IMR-90 (cell line): ENCODE measurements at regions not wholly inside any gene's neighbourhood (a gene's known extent, or its start where the extent isn't known, plus 50 kb on each side); places are given as distances from the start of the nearest gene placed in this dataset.

ENCODE experiments used
- ATAC-seq: fragments of 200-7000 bp; cut with Tn5 transposase; 2 replicates; pipeline ENCODE4 v1.9.1; 2020; ENCODE audit warnings: low read depth, mild to moderate bottlenecking, moderate library complexity
- BruUV-seq: library from RNA; stranded (reverse); fragments of 400-500 nt; replicated peaks from 2 replicates; lab custom pipeline; 2021; lab: Mats Ljungman, UMichigan
- CTCF ChIA-PET: fragments of 300-600 bp; formaldehyde crosslinking; extraction: SDS; loops from one replicate; lab custom pipeline; 2021; ENCODE audit warnings: antibody characterized with exemption; lab: Yijun Ruan, JAX
- POLR2A ChIA-PET: fragments of 300-600 bp; sonication (Branson Sonifier 250); formaldehyde crosslinking; loops from one replicate; lab custom pipeline; 2022; ENCODE audit warnings: antibody characterized with exemption; ENCODE audit not compliant: unreplicated experiment; lab: Charles Lee
- DNase-seq: peaks from one replicate; pipeline ENCODE4 v3.0.0; 2013
- H2AFZ ChIP-seq: replicated peaks from 2 replicates; pipeline ENCODE3; 2013; ENCODE audit warnings: low read length, mild to moderate bottlenecking; ENCODE audit not compliant: poor library complexity
- H2AK5ac ChIP-seq: 2 replicates; pipeline ENCODE4 v1.6.1; 2013; ENCODE audit warnings: low read depth, low read length, inconsistent platforms
- H2AK9ac ChIP-seq: replicated peaks from 2 replicates; pipeline ENCODE3; 2013; ENCODE audit warnings: mild to moderate bottlenecking, low read depth, low read length, moderate library complexity; ENCODE audit not compliant: poor library complexity
- H2BK120ac ChIP-seq: 2 replicates; pipeline ENCODE4 v1.6.1; 2013; ENCODE audit warnings: low read depth, low read length, inconsistent platforms
- H2BK15ac ChIP-seq: 3 replicates; pipeline ENCODE4 v1.6.1; 2013; ENCODE audit warnings: low read depth, low read length, inconsistent platforms
- H2BK20ac ChIP-seq: 2 replicates; pipeline ENCODE4 v1.6.1; 2013; ENCODE audit warnings: low read depth, mild to moderate bottlenecking, inconsistent platforms, low read length, moderate library complexity
- H2BK5ac ChIP-seq: 2 replicates; pipeline ENCODE4 v1.6.1; 2013; ENCODE audit warnings: mild to moderate bottlenecking, low read depth, low read length, inconsistent platforms; ENCODE audit not compliant: poor library complexity, severe bottlenecking
- H3K14ac ChIP-seq: replicated peaks from 2 replicates; pipeline ENCODE4 v1.6.1; 2013; ENCODE audit warnings: low read depth, low read length, inconsistent platforms
- H3K18ac ChIP-seq: 2 replicates; pipeline ENCODE4 v1.6.1; 2013; ENCODE audit warnings: low read depth, low read length, control low read depth
- H3K23ac ChIP-seq: 2 replicates; pipeline ENCODE4 v1.6.1; 2013; ENCODE audit warnings: low read depth, low read length, inconsistent platforms
- H3K27ac ChIP-seq: 2 replicates; pipeline ENCODE4 v1.5.1; 2013; ENCODE audit warnings: mild to moderate bottlenecking, control low read depth, low read length; ENCODE audit not compliant: insufficient read depth
- H3K27me3 ChIP-seq: 2 replicates; pipeline ENCODE4 v1.6.1; 2013; ENCODE audit warnings: low read length; ENCODE audit not compliant: control insufficient read depth, insufficient read depth
- H3K36me3 ChIP-seq: 2 replicates; pipeline ENCODE4 v1.6.1; 2013; ENCODE audit warnings: low read length, mixed read lengths; ENCODE audit not compliant: control insufficient read depth, insufficient read depth
- H3K4ac ChIP-seq: 2 replicates; pipeline ENCODE4 v1.6.1; 2013; ENCODE audit warnings: low read depth, low read length, inconsistent platforms
- H3K4me1 ChIP-seq: 2 replicates; pipeline ENCODE4 v1.6.1; 2013; ENCODE audit warnings: low read length, mixed read lengths; ENCODE audit not compliant: control insufficient read depth, insufficient read depth
- H3K4me2 ChIP-seq: 2 replicates; pipeline ENCODE4 v1.6.1; 2013; ENCODE audit warnings: low read depth, mild to moderate bottlenecking, control low read depth, low read length, moderate library complexity
- H3K4me3 ChIP-seq: 2 replicates; pipeline ENCODE4 v1.5.1; 2013; ENCODE audit warnings: low read depth, mild to moderate bottlenecking, control low read depth, low read length, moderate library complexity; ENCODE audit not compliant: insufficient read depth
- H3K56ac ChIP-seq: 2 replicates; pipeline ENCODE4 v1.6.1; 2013; ENCODE audit warnings: low read length, inconsistent platforms; ENCODE audit not compliant: insufficient read depth; ENCODE audit errors: extremely low read depth
- H3K79me1 ChIP-seq, 2 experiments: 2 replicates each; pipeline ENCODE4 v1.6.1; 2013; ENCODE audit warnings: low read length in 2 of 2, inconsistent platforms in 1 of 2, low read depth in 1 of 2
- H3K9ac ChIP-seq: 2 replicates; pipeline ENCODE4 v1.6.1; 2013; ENCODE audit warnings: low read depth, low read length, control low read depth
- H3K9me1 ChIP-seq: 2 replicates; pipeline ENCODE4 v1.6.1; 2013; ENCODE audit warnings: low read length, inconsistent platforms; ENCODE audit not compliant: insufficient read depth
- H3K9me3 ChIP-seq: 2 replicates; pipeline ENCODE4 v1.6.1; 2013; ENCODE audit warnings: low read length; ENCODE audit not compliant: control insufficient read depth, insufficient read depth
- H4K20me1 ChIP-seq: 2 replicates; pipeline ENCODE4 v1.6.1; 2013; ENCODE audit warnings: low read length, inconsistent platforms; ENCODE audit not compliant: insufficient read depth
- H4K5ac ChIP-seq: 2 replicates; pipeline ENCODE4 v1.6.1; 2013; ENCODE audit warnings: mild to moderate bottlenecking, low read depth, low read length, control low read depth
- H4K8ac ChIP-seq, 2 experiments: 2 replicates each; pipeline ENCODE4 v1.6.1; 2013; ENCODE audit warnings: low read depth in 2 of 2, low read length in 2 of 2, control low read depth in 1 of 2, inconsistent platforms in 1 of 2
- H4K91ac ChIP-seq: 2 replicates; pipeline ENCODE4 v1.6.1; 2013; ENCODE audit warnings: low read depth, low read length, inconsistent platforms; ENCODE audit not compliant: insufficient read depth
- BHLHE40 ChIP-seq: fragments of 150-350 bp; IDR thresholded peaks from 2 replicates; pipeline ENCODE4 v1.6.1; 2016; ENCODE audit warnings: mild to moderate bottlenecking, low read depth, low read length
- CEBPB ChIP-seq: IDR thresholded peaks from 2 replicates; pipeline ENCODE4 v1.6.1; 2012; ENCODE audit warnings: low read depth, low read length, improper control_type of control experiment
- WGBS, 2 experiments: methylation state at CpG; one replicate each; pipeline versions ENCODE4 v1.1.5 to v1.1.7; 2013; ENCODE audit warnings: missing lambda C conversion rate in 2 of 2; ENCODE audit not compliant: insufficient read length in 1 of 2; ENCODE audit errors: extremely low coverage in 2 of 2; 5-methylcytosine and 5-hydroxymethylcytosine counted together
- dilution Hi-C: fragments of 300-500 bp; cut with HindIII; formaldehyde crosslinking; loops from one replicate; pipeline ENCODE4 v1.14.3; 2018; ENCODE audit warnings: low sequenced_read_pairs; ENCODE audit not compliant: unreplicated experiment
- in situ Hi-C: fragments of 300-500 bp; cut with MboI; formaldehyde crosslinking; loops from 3 replicates; pipeline ENCODE4 v1.14.3; 2019; ENCODE audit warnings: low sequenced_read_pairs, inconsistent platforms, mixed read lengths
- intact Hi-C: fragments of 100-400 bp; cut with micrococcal nuclease; formaldehyde crosslinking; loops from 2 replicates; pipeline ENCODE4 v1.10.0; 2022

DNA sequence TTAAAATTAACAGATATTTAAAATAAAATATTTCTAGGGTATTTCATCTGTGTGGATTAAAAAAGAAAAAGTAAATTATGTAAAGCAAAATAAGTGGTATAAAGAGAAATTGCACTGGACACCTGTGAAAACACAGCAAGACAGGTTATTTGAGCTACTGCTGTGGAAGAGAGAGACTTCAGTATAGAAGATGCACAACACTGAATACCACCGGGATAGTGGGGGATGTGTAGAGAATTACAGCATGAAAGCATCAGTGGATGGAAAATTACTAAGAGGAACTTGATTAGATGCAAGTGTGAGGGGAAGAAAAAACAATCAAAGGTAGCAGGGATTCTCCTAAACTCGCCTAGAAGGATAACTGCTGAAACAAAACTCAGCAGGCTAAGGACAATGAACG, 1242.5 kb upstream of the GBE1 start:
- TF ChIP-seq BHLHE40 (no peak), CEBPB (no peak)
- dilution Hi-C loops, result no loop called here
- no TSS peak for BruUV-seq

More for the DNA sequence above, 1242.5 kb upstream of the GBE1 start:
- no peak overlapping the region for H3K4me2 ChIP-seq
- no peak overlapping the region for H2AK5ac ChIP-seq
- H3K9me3 ChIP-seq, result no peaks in the 10 kb centered on the region; the same call in 1 of the 2 replicates
- intact Hi-C loops (no loop called here), in situ Hi-C loops (no loop called here)
- 40% methylated on average over 1 of the region's 3 CpGs; no CpG with 5 or more reads in 1 of the 2 experiments for WGBS, 2 experiments
- H2AFZ ChIP-seq, result no peak overlapping the region
- no peak overlapping the region for H3K14ac ChIP-seq
- no peaks in the 10 kb centered on the region for H3K4me1 ChIP-seq
- no peak for ATAC-seq
- no peak overlapping the region for H3K23ac ChIP-seq
- no peak overlapping the region for H4K91ac ChIP-seq
- no peak overlapping the region for H2AK9ac ChIP-seq
- no peaks in the 10 kb centered on the region for H4K20me1 ChIP-seq
- no peak overlapping the region for H3K9ac ChIP-seq
- no peak overlapping the region for H3K4ac ChIP-seq
- no peak overlapping the region for H2BK120ac ChIP-seq
- H3K9me1 ChIP-seq, result no peaks in the 10 kb centered on the region
- H3K79me1 ChIP-seq, result no peaks in the 10 kb centered on the region
- H2BK20ac ChIP-seq, result no peak overlapping the region
- H3K18ac ChIP-seq, result no peak overlapping the region
- H2BK15ac ChIP-seq, result no peak overlapping the region
- no peaks in the 10 kb centered on the region for H3K27me3 ChIP-seq
- H3K36me3 ChIP-seq, result no peaks in the 10 kb centered on the region
- no peak overlapping the region for H2BK5ac ChIP-seq
- no peak overlapping the region for H4K5ac ChIP-seq
- H3K4me3 ChIP-seq, result no peak overlapping the region
- DNase-seq, result no peak
- no peak overlapping the region for H3K56ac ChIP-seq
- H4K8ac ChIP-seq, result no peak overlapping the region
- no peak overlapping the region for H3K27ac ChIP-seq
- ChIA-PET POLR2A (no interaction called here), CTCF (no interaction called here)
